PC-9 (cell line): ENCODE measurements at regions not wholly inside any gene's neighbourhood (a gene's known extent, or its start where the extent isn't known, plus 50 kb on each side); places are given as distances from the start of the nearest gene placed in this dataset.
"Not testable (repeated sequence)": the region's sequence is repeated elsewhere in the genome, so short reads cannot be mapped to it uniquely, and the experiment has no call there.

Experiments
- BruUV-seq: library from RNA; stranded (reverse); fragments of 400-500 nt; replicated peaks from 2 replicates; lab custom pipeline; 2021; lab: Mats Ljungman, UMichigan
- CTCF ChIA-PET: fragments of 300-600 bp; sonication (Branson Sonifier 250); formaldehyde crosslinking; loops from one replicate; lab custom pipeline; 2022; ENCODE audit warnings: antibody characterized with exemption; lab: Charles Lee
- POLR2A ChIA-PET: fragments of 300-600 bp; sonication (Branson Sonifier 250); formaldehyde crosslinking; loops from one replicate; lab custom pipeline; 2022; ENCODE audit warnings: antibody characterized with exemption; ENCODE audit not compliant: unreplicated experiment; lab: Charles Lee
- DNase-seq, 2 experiments: peaks; one replicate each; pipeline versions ENCODE4 v3.0.0 to v3.0.0-alpha.2; 2015 to 2022; ENCODE audit warnings: mixed read lengths in 1 of 2
- H2AFZ ChIP-seq: fragments of 200-600 bp; sonication (generic); 2 replicates; pipeline ENCODE4 v1.8.1; 2017; ENCODE audit warnings: antibody characterized with exemption
- H3F3A ChIP-seq: fragments of 200-600 bp; sonication (generic); 2 replicates; pipeline ENCODE4 v1.8.1; 2017; ENCODE audit warnings: antibody characterized with exemption, mild to moderate bottlenecking, low read depth; ENCODE audit not compliant: insufficient read depth
- H3K27ac ChIP-seq: fragments of 200-600 bp; sonication (generic); 2 replicates; pipeline ENCODE4 v1.6.1; 2016; ENCODE audit warnings: mixed run types
- H3K27me3 ChIP-seq: fragments of 200-600 bp; sonication (generic); 2 replicates; pipeline ENCODE4 v1.6.1; 2016; ENCODE audit warnings: low read depth, mixed run types; ENCODE audit not compliant: insufficient read depth
- H3K36me3 ChIP-seq: fragments of 200-600 bp; sonication (generic); 2 replicates; pipeline ENCODE4 v1.6.1; 2016; ENCODE audit warnings: low read depth, mixed run types
- H3K4me1 ChIP-seq: fragments of 200-600 bp; sonication (generic); replicated peaks from 2 replicates; pipeline ENCODE4 v1.6.1; 2016; ENCODE audit warnings: mixed run types; ENCODE audit not compliant: insufficient read depth
- H3K4me2 ChIP-seq: fragments of 200-600 bp; sonication (generic); 2 replicates; pipeline ENCODE4 v1.6.1; 2017; ENCODE audit warnings: mixed run types
- H3K4me3 ChIP-seq: fragments of 200-600 bp; sonication (generic); 2 replicates; pipeline ENCODE4 v1.6.1; 2016; ENCODE audit warnings: mixed run types
- H3K79me2 ChIP-seq: fragments of 200-600 bp; sonication (generic); 2 replicates; pipeline ENCODE4 v1.6.1; 2017; ENCODE audit warnings: low read depth, mixed run types
- H3K9me2 ChIP-seq: fragments of 200-600 bp; sonication (generic); 2 replicates; pipeline ENCODE4 v1.8.1; 2017; ENCODE audit warnings: mild to moderate bottlenecking; ENCODE audit not compliant: insufficient read depth
- H3K9me3 ChIP-seq: fragments of 200-600 bp; sonication (generic); 2 replicates; pipeline ENCODE4 v1.8.1; 2016; ENCODE audit warnings: low read depth; ENCODE audit not compliant: insufficient read depth
- H4K20me1 ChIP-seq: fragments of 200-600 bp; sonication (generic); 2 replicates; pipeline ENCODE4 v1.8.1; 2017; ENCODE audit not compliant: insufficient read depth
- EZH2 ChIP-seq: fragments of 200-600 bp; sonication (generic); IDR thresholded peaks from 2 replicates; pipeline ENCODE4 v1.8.0; 2017; ENCODE audit warnings: antibody characterized with exemption, low read depth
- intact Hi-C: fragments of 100-400 bp; cut with micrococcal nuclease; formaldehyde crosslinking; loops from one replicate; pipeline ENCODE4 v1.10.0; 2022; ENCODE audit not compliant: unreplicated experiment
- TF ChIP-seq, protein P1 (sequence below): fragments of 200-600 bp; sonication (generic); conservative IDR thresholded peaks from 2 replicates; pipeline ENCODE4 v1.6.1; 2017; ENCODE audit warnings: mixed run types, antibody characterized with exemption, mild to moderate bottlenecking, moderate library complexity

DNA sequence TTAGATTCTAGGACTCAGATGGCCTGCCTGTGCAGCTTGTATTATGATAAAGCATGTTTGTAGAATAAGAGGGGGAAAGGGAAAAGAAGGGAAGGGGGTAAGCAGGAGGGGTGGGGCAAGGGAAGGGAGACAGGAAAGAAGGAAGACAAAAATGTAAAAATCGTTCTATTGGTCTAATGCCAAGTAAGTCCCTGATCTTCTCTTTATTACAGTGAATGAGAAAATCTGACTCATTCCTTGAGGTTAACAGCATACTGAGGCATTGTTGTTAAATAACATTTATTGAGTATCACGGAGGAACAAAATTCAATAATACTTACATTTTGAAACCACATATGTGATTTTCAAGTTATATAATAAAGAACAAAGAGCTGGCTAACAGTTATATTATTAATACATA, 1534.7 kb downstream of the OLFM4 start:
- CTCF ChIA-PET, result no interaction called here
- no peak overlapping the region for H3K27ac ChIP-seq
- H4K20me1 ChIP-seq, result no peaks in the 10 kb centered on the region
- intact Hi-C loops, result no loop called here
- no peak overlapping the region for H2AFZ ChIP-seq
- H3K4me2 ChIP-seq, result no peak overlapping the region
- peaks cover 3% of the 10 kb centered on the region for H3K9me2 ChIP-seq
- H3F3A ChIP-seq, result no peaks in the 10 kb centered on the region
- no peaks in the 10 kb centered on the region for H3K36me3 ChIP-seq
- H3K9me3 ChIP-seq, result no peaks in the 10 kb centered on the region
- TF ChIP-seq, protein P1, sequence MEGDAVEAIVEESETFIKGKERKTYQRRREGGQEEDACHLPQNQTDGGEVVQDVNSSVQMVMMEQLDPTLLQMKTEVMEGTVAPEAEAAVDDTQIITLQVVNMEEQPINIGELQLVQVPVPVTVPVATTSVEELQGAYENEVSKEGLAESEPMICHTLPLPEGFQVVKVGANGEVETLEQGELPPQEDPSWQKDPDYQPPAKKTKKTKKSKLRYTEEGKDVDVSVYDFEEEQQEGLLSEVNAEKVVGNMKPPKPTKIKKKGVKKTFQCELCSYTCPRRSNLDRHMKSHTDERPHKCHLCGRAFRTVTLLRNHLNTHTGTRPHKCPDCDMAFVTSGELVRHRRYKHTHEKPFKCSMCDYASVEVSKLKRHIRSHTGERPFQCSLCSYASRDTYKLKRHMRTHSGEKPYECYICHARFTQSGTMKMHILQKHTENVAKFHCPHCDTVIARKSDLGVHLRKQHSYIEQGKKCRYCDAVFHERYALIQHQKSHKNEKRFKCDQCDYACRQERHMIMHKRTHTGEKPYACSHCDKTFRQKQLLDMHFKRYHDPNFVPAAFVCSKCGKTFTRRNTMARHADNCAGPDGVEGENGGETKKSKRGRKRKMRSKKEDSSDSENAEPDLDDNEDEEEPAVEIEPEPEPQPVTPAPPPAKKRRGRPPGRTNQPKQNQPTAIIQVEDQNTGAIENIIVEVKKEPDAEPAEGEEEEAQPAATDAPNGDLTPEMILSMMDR, result no peak
- no peak for TF ChIP-seq EZH2
- H3K27me3 ChIP-seq, result no peaks in the 10 kb centered on the region
- POLR2A ChIA-PET, result no interaction called here
- no peak overlapping the region for H3K4me3 ChIP-seq
- no peaks in the 10 kb centered on the region for H3K79me2 ChIP-seq
- H3K4me1 ChIP-seq, result no peaks in the 10 kb centered on the region
- no peak for DNase-seq
- no TSS peak for BruUV-seq

DNA sequence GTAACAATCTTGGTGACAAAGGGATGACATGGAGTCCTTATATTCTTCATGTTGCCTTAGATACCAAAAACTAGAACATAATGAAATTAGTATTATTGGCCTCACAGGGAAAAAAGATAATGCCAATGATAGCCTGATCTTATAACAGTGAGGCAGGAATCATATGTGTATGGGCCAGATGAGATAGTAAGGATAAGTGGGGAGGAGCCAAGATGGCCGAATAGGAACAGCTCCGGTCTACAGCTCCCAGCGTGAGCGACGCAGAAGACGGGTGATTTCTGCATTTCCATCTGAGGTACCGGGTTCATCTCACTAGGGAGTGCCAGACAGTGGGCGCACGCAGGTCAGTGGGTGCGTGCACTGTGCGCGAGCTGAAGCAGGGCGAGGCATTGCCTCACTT, 1543.4 kb downstream of the OLFM4 start:
- intact Hi-C loops, BruUV-seq, H3K27ac ChIP-seq, H3K9me2 ChIP-seq, H3K36me3 ChIP-seq, POLR2A ChIA-PET, H3K4me1 ChIP-seq, H3K27me3 ChIP-seq, H3K79me2 ChIP-seq, DNase-seq, H3K9me3 ChIP-seq, CTCF ChIA-PET, H3F3A ChIP-seq, H4K20me1 ChIP-seq: not testable (repeated sequence)
- H3K4me2 ChIP-seq, result peak overlapping the region; percentile 62
- H2AFZ ChIP-seq, result peak overlapping the region; percentile 74
- H3K4me3 ChIP-seq, result peak overlapping the region; percentile 45

DNA sequence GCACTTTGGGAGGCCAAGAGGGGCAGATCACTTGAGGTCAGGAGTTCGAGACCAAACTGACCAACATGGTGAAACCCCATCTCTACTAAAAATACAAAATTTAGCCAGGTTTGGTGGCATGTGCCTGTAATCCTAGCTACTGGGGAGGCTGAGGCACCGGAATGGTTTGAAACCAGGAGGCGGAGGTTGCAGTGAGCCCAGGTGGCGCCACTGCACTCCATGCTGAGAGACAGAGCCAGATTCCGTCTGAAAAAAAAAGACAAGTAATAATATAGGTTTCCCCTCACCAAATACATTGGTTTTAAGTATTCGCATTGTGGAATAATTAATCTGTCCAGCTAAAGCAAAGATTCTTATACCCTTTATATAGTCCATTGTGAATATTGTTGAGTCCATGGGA, 1544.6 kb downstream of the OLFM4 start:
- Histone ChIP-seq H4K20me1 (no peaks in the 10 kb centered on the region), H3K27ac (no peak overlapping the region), H3K36me3 (no peaks in the 10 kb centered on the region), H3K79me2 (no peaks in the 10 kb centered on the region), H3K27me3 (no peaks in the 10 kb centered on the region), H3K4me2 (no peak overlapping the region), H3F3A (no peaks in the 10 kb centered on the region), H2AFZ (no peak overlapping the region), H3K9me3 (no peaks in the 10 kb centered on the region), H3K9me2 (no peaks in the 10 kb centered on the region), H3K4me1 (no peaks in the 10 kb centered on the region), H3K4me3 (no peak overlapping the region)
- TF ChIP-seq EZH2, result no peak
- TF ChIP-seq, protein P1, result no peak
- DNase-seq, result no peak
- intact Hi-C loops, result no loop called here
- no TSS peak for BruUV-seq
- ChIA-PET CTCF (no interaction called here), POLR2A (no interaction called here)

DNA sequence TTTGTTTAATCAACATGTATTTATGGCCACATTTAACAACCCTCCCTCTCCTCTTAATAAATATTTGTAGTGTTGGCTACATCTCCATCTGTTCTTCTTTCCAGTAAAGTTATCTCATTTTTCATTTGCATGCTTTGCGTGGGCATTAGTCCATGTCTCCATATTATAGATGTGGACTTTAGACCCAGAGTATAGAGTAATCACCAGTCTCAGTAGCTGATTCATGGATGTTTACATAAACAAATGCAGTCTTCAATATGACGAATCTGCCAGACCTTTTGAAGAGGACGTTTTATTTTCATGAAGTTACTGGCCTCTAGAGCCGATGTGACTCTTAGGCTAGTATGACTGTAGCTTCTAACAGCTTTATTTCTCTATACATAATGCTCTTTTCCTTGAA, 1546.2 kb downstream of the OLFM4 start:
- H3K4me3 ChIP-seq, result no peak overlapping the region
- TF ChIP-seq, protein P1, result no peak
- TF ChIP-seq EZH2, result no peak
- no peak for DNase-seq
- H4K20me1 ChIP-seq, result no peaks in the 10 kb centered on the region
- H3F3A ChIP-seq, result no peaks in the 10 kb centered on the region
- no peaks in the 10 kb centered on the region for H3K36me3 ChIP-seq
- CTCF ChIA-PET, result no interaction called here
- H3K9me2 ChIP-seq, result no peaks in the 10 kb centered on the region
- H3K9me3 ChIP-seq, result no peaks in the 10 kb centered on the region
- no peaks in the 10 kb centered on the region for H3K79me2 ChIP-seq
- POLR2A ChIA-PET, result no interaction called here
- intact Hi-C loops, result no loop called here
- H3K4me2 ChIP-seq, result no peak overlapping the region
- BruUV-seq, result no TSS peak
- no peak overlapping the region for H2AFZ ChIP-seq
- no peaks in the 10 kb centered on the region for H3K4me1 ChIP-seq
- no peak overlapping the region for H3K27ac ChIP-seq
- H3K27me3 ChIP-seq, result no peaks in the 10 kb centered on the region
